IMR-90 (cell line): ENCODE measurements at regions not wholly inside any gene's neighbourhood (a gene's known extent, or its start where the extent isn't known, plus 50 kb on each side); places are given as distances from the start of the nearest gene placed in this dataset.

Experiments used
- ATAC-seq: fragments of 200-7000 bp; cut with Tn5 transposase; 2 replicates; pipeline ENCODE4 v1.9.1; 2020; ENCODE audit warnings: low read depth, mild to moderate bottlenecking, moderate library complexity
- BruUV-seq: library from RNA; stranded (reverse); fragments of 400-500 nt; replicated peaks from 2 replicates; lab custom pipeline; 2021; lab: Mats Ljungman, UMichigan
- CTCF ChIA-PET: fragments of 300-600 bp; formaldehyde crosslinking; extraction: SDS; loops from one replicate; lab custom pipeline; 2021; ENCODE audit warnings: antibody characterized with exemption; lab: Yijun Ruan, JAX
- POLR2A ChIA-PET: fragments of 300-600 bp; sonication (Branson Sonifier 250); formaldehyde crosslinking; loops from one replicate; lab custom pipeline; 2022; ENCODE audit warnings: antibody characterized with exemption; ENCODE audit not compliant: unreplicated experiment; lab: Charles Lee
- DNase-seq: peaks from one replicate; pipeline ENCODE4 v3.0.0; 2013
- H2AFZ ChIP-seq: replicated peaks from 2 replicates; pipeline ENCODE3; 2013; ENCODE audit warnings: low read length, mild to moderate bottlenecking; ENCODE audit not compliant: poor library complexity
- H2AK5ac ChIP-seq: 2 replicates; pipeline ENCODE4 v1.6.1; 2013; ENCODE audit warnings: low read depth, low read length, inconsistent platforms
- H2AK9ac ChIP-seq: replicated peaks from 2 replicates; pipeline ENCODE3; 2013; ENCODE audit warnings: mild to moderate bottlenecking, low read depth, low read length, moderate library complexity; ENCODE audit not compliant: poor library complexity
- H2BK120ac ChIP-seq: 2 replicates; pipeline ENCODE4 v1.6.1; 2013; ENCODE audit warnings: low read depth, low read length, inconsistent platforms
- H2BK15ac ChIP-seq: 3 replicates; pipeline ENCODE4 v1.6.1; 2013; ENCODE audit warnings: low read depth, low read length, inconsistent platforms
- H2BK20ac ChIP-seq: 2 replicates; pipeline ENCODE4 v1.6.1; 2013; ENCODE audit warnings: low read depth, mild to moderate bottlenecking, inconsistent platforms, low read length, moderate library complexity
- H2BK5ac ChIP-seq: 2 replicates; pipeline ENCODE4 v1.6.1; 2013; ENCODE audit warnings: mild to moderate bottlenecking, low read depth, low read length, inconsistent platforms; ENCODE audit not compliant: poor library complexity, severe bottlenecking
- H3K14ac ChIP-seq: replicated peaks from 2 replicates; pipeline ENCODE4 v1.6.1; 2013; ENCODE audit warnings: low read depth, low read length, inconsistent platforms
- H3K18ac ChIP-seq: 2 replicates; pipeline ENCODE4 v1.6.1; 2013; ENCODE audit warnings: low read depth, low read length, control low read depth
- H3K23ac ChIP-seq: 2 replicates; pipeline ENCODE4 v1.6.1; 2013; ENCODE audit warnings: low read depth, low read length, inconsistent platforms
- H3K27ac ChIP-seq: 2 replicates; pipeline ENCODE4 v1.5.1; 2013; ENCODE audit warnings: mild to moderate bottlenecking, control low read depth, low read length; ENCODE audit not compliant: insufficient read depth
- H3K27me3 ChIP-seq: 2 replicates; pipeline ENCODE4 v1.6.1; 2013; ENCODE audit warnings: low read length; ENCODE audit not compliant: control insufficient read depth, insufficient read depth
- H3K36me3 ChIP-seq: 2 replicates; pipeline ENCODE4 v1.6.1; 2013; ENCODE audit warnings: low read length, mixed read lengths; ENCODE audit not compliant: control insufficient read depth, insufficient read depth
- H3K4ac ChIP-seq: 2 replicates; pipeline ENCODE4 v1.6.1; 2013; ENCODE audit warnings: low read depth, low read length, inconsistent platforms
- H3K4me1 ChIP-seq: 2 replicates; pipeline ENCODE4 v1.6.1; 2013; ENCODE audit warnings: low read length, mixed read lengths; ENCODE audit not compliant: control insufficient read depth, insufficient read depth
- H3K4me2 ChIP-seq: 2 replicates; pipeline ENCODE4 v1.6.1; 2013; ENCODE audit warnings: low read depth, mild to moderate bottlenecking, control low read depth, low read length, moderate library complexity
- H3K4me3 ChIP-seq: 2 replicates; pipeline ENCODE4 v1.5.1; 2013; ENCODE audit warnings: low read depth, mild to moderate bottlenecking, control low read depth, low read length, moderate library complexity; ENCODE audit not compliant: insufficient read depth
- H3K56ac ChIP-seq: 2 replicates; pipeline ENCODE4 v1.6.1; 2013; ENCODE audit warnings: low read length, inconsistent platforms; ENCODE audit not compliant: insufficient read depth; ENCODE audit errors: extremely low read depth
- H3K79me1 ChIP-seq, 2 experiments: 2 replicates each; pipeline ENCODE4 v1.6.1; 2013; ENCODE audit warnings: low read length in 2 of 2, inconsistent platforms in 1 of 2, low read depth in 1 of 2
- H3K9ac ChIP-seq: 2 replicates; pipeline ENCODE4 v1.6.1; 2013; ENCODE audit warnings: low read depth, low read length, control low read depth
- H3K9me1 ChIP-seq: 2 replicates; pipeline ENCODE4 v1.6.1; 2013; ENCODE audit warnings: low read length, inconsistent platforms; ENCODE audit not compliant: insufficient read depth
- H3K9me3 ChIP-seq: 2 replicates; pipeline ENCODE4 v1.6.1; 2013; ENCODE audit warnings: low read length; ENCODE audit not compliant: control insufficient read depth, insufficient read depth
- H4K20me1 ChIP-seq: 2 replicates; pipeline ENCODE4 v1.6.1; 2013; ENCODE audit warnings: low read length, inconsistent platforms; ENCODE audit not compliant: insufficient read depth
- H4K5ac ChIP-seq: 2 replicates; pipeline ENCODE4 v1.6.1; 2013; ENCODE audit warnings: mild to moderate bottlenecking, low read depth, low read length, control low read depth
- H4K8ac ChIP-seq, 2 experiments: 2 replicates each; pipeline ENCODE4 v1.6.1; 2013; ENCODE audit warnings: low read depth in 2 of 2, low read length in 2 of 2, control low read depth in 1 of 2, inconsistent platforms in 1 of 2
- H4K91ac ChIP-seq: 2 replicates; pipeline ENCODE4 v1.6.1; 2013; ENCODE audit warnings: low read depth, low read length, inconsistent platforms; ENCODE audit not compliant: insufficient read depth
- BHLHE40 ChIP-seq: fragments of 150-350 bp; IDR thresholded peaks from 2 replicates; pipeline ENCODE4 v1.6.1; 2016; ENCODE audit warnings: mild to moderate bottlenecking, low read depth, low read length
- CEBPB ChIP-seq: IDR thresholded peaks from 2 replicates; pipeline ENCODE4 v1.6.1; 2012; ENCODE audit warnings: low read depth, low read length, improper control_type of control experiment
- CHD1 ChIP-seq: IDR thresholded peaks from 2 replicates; pipeline ENCODE4 v1.6.1; 2012; ENCODE audit warnings: low read depth, low read length, improper control_type of control experiment
- FOS ChIP-seq: fragments of 150-350 bp; IDR thresholded peaks from 2 replicates; pipeline ENCODE4 v1.6.1; 2016; ENCODE audit warnings: low read depth, low read length
- MAFK ChIP-seq: IDR thresholded peaks from 2 replicates; pipeline ENCODE4 v1.6.1; 2012; ENCODE audit warnings: low read depth, low read length, improper control_type of control experiment
- MAZ ChIP-seq: IDR thresholded peaks from 2 replicates; pipeline ENCODE4 v1.6.1; 2012; ENCODE audit warnings: low read depth, mild to moderate bottlenecking, low read length, improper control_type of control experiment, moderate library complexity, borderline replicate concordance
- MXI1 ChIP-seq: IDR thresholded peaks from 2 replicates; pipeline ENCODE4 v1.6.1; 2012; ENCODE audit warnings: low read depth, mild to moderate bottlenecking, low read length, moderate library complexity, borderline replicate concordance
- NFE2L2 ChIP-seq: fragments of 150-350 bp; IDR thresholded peaks from 2 replicates; pipeline ENCODE4 v1.6.1; 2016; ENCODE audit warnings: low read depth, mild to moderate bottlenecking, low read length
- POLR2A ChIP-seq: IDR thresholded peaks from 2 replicates; pipeline ENCODE4 v1.6.1; 2012; ENCODE audit warnings: mild to moderate bottlenecking, low read depth, low read length
- RAD21 ChIP-seq: IDR thresholded peaks from 2 replicates; pipeline ENCODE4 v1.6.1; 2012; ENCODE audit warnings: low read length, improper control_type of control experiment
- RCOR1 ChIP-seq: IDR thresholded peaks from 2 replicates; pipeline ENCODE4 v1.6.1; 2012; ENCODE audit warnings: mild to moderate bottlenecking, low read length, improper control_type of control experiment; ENCODE audit not compliant: insufficient replicate concordance
- RFX5 ChIP-seq: IDR thresholded peaks from 2 replicates; pipeline ENCODE4 v1.8.0; 2012; ENCODE audit warnings: low read depth, mild to moderate bottlenecking, low read length, moderate library complexity
- SMC3 ChIP-seq: fragments of 150-350 bp; IDR thresholded peaks from 2 replicates; pipeline ENCODE4 v1.6.1; 2016; ENCODE audit warnings: low read depth, mild to moderate bottlenecking, antibody characterized with exemption, low read length, moderate library complexity
- WGBS, 2 experiments: methylation state at CpG; one replicate each; pipeline versions ENCODE4 v1.1.5 to v1.1.7; 2013; ENCODE audit warnings: missing lambda C conversion rate in 2 of 2; ENCODE audit not compliant: insufficient read length in 1 of 2; ENCODE audit errors: extremely low coverage in 2 of 2; 5-methylcytosine and 5-hydroxymethylcytosine counted together
- dilution Hi-C: fragments of 300-500 bp; cut with HindIII; formaldehyde crosslinking; loops from one replicate; pipeline ENCODE4 v1.14.3; 2018; ENCODE audit warnings: low sequenced_read_pairs; ENCODE audit not compliant: unreplicated experiment
- in situ Hi-C: fragments of 300-500 bp; cut with MboI; formaldehyde crosslinking; loops from 3 replicates; pipeline ENCODE4 v1.14.3; 2019; ENCODE audit warnings: low sequenced_read_pairs, inconsistent platforms, mixed read lengths
- intact Hi-C: fragments of 100-400 bp; cut with micrococcal nuclease; formaldehyde crosslinking; loops from 2 replicates; pipeline ENCODE4 v1.10.0; 2022
- TF ChIP-seq, protein P1 (sequence below): conservative IDR thresholded peaks from 2 replicates; pipeline ENCODE4 v1.5.1; 2012; ENCODE audit warnings: mild to moderate bottlenecking, low read depth, low read length, improper control_type of control experiment
- TF ChIP-seq, protein P2 (sequence below): fragments of 150-350 bp; IDR thresholded peaks from 2 replicates; pipeline ENCODE4 v1.6.1; 2017; ENCODE audit warnings: mild to moderate bottlenecking, antibody characterized with exemption, low read length, low read depth
- TF ChIP-seq, protein P3 (sequence below): fragments of 150-350 bp; IDR thresholded peaks from 2 replicates; pipeline ENCODE4 v1.6.1; 2016; ENCODE audit warnings: low read depth, mild to moderate bottlenecking, low read length, moderate library complexity, borderline replicate concordance

DNA sequence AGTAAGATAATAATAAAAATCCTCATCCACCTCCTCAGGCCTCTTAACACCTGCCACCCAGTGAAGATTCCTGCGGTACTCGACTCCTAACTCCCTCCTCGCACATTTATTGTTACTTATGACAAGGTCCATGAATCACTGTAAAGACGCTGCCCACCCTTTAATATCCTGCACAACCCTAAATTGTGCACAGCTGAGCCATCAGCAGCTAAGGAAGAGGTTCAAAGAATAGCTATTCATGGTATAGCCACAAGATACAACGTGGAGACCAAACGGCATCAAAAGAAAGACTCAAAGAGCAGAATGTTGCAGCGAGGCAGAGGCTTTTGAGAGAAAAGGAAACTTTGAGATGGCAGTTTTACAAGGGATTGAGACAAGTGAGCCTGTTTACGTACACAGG lies 266.3 kb downstream of the SATB2 start:
- H2BK20ac ChIP-seq: no peak overlapping the region
- no peaks in the 10 kb centered on the region for H3K4me1 ChIP-seq
- H2AK5ac ChIP-seq: no peak overlapping the region
- H3K4me2 ChIP-seq: no peak overlapping the region; the same call in 1 of the 2 replicates
- no peak overlapping the region for H2BK120ac ChIP-seq
- no peak for DNase-seq
- H2AK9ac ChIP-seq: no peak overlapping the region
- no peaks in the 10 kb centered on the region for H4K20me1 ChIP-seq
- no peak overlapping the region for H2BK5ac ChIP-seq
- H3K56ac ChIP-seq: no peak overlapping the region
- in situ Hi-C loops: no loop called here
- WGBS, 2 experiments: 39% methylated on average over 2 of the region's 8 CpGs; no CpG with 5 or more reads in 1 of the 2 experiments
- no peak overlapping the region for H3K14ac ChIP-seq
- H3K18ac ChIP-seq: no peak overlapping the region
- no peak for ATAC-seq
- H3K9me1 ChIP-seq: no peaks in the 10 kb centered on the region
- H2AFZ ChIP-seq: no peak overlapping the region
- H4K5ac ChIP-seq: no peak overlapping the region
- H3K36me3 ChIP-seq: no peaks in the 10 kb centered on the region
- H3K23ac ChIP-seq: no peak overlapping the region
- H3K27ac ChIP-seq: no peak overlapping the region
- H3K9ac ChIP-seq: no peak overlapping the region
- ChIA-PET CTCF (no interaction called here), POLR2A (no interaction called here)
- H3K27me3 ChIP-seq: no peaks in the 10 kb centered on the region
- no peak overlapping the region for H3K4ac ChIP-seq
- no peaks in the 10 kb centered on the region for H3K79me1 ChIP-seq
- dilution Hi-C loops: no loop called here
- no peak overlapping the region for H4K91ac ChIP-seq
- H2BK15ac ChIP-seq: no peak overlapping the region
- no peak for TF ChIP-seq BHLHE40
- no peak for TF ChIP-seq CEBPB
- no peak for TF ChIP-seq FOS
- TF ChIP-seq, protein P1, sequence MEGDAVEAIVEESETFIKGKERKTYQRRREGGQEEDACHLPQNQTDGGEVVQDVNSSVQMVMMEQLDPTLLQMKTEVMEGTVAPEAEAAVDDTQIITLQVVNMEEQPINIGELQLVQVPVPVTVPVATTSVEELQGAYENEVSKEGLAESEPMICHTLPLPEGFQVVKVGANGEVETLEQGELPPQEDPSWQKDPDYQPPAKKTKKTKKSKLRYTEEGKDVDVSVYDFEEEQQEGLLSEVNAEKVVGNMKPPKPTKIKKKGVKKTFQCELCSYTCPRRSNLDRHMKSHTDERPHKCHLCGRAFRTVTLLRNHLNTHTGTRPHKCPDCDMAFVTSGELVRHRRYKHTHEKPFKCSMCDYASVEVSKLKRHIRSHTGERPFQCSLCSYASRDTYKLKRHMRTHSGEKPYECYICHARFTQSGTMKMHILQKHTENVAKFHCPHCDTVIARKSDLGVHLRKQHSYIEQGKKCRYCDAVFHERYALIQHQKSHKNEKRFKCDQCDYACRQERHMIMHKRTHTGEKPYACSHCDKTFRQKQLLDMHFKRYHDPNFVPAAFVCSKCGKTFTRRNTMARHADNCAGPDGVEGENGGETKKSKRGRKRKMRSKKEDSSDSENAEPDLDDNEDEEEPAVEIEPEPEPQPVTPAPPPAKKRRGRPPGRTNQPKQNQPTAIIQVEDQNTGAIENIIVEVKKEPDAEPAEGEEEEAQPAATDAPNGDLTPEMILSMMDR: no peak
- TF ChIP-seq MXI1: no peak
- TF ChIP-seq CHD1: no peak
- TF ChIP-seq NFE2L2: no peak
- TF ChIP-seq, protein P2, sequence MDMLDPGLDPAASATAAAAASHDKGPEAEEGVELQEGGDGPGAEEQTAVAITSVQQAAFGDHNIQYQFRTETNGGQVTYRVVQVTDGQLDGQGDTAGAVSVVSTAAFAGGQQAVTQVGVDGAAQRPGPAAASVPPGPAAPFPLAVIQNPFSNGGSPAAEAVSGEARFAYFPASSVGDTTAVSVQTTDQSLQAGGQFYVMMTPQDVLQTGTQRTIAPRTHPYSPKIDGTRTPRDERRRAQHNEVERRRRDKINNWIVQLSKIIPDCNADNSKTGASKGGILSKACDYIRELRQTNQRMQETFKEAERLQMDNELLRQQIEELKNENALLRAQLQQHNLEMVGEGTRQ: no peak
- no peak for TF ChIP-seq RFX5
- no peak for TF ChIP-seq MAFK
- TF ChIP-seq POLR2A: no peak
- TF ChIP-seq MAZ: no peak
- TF ChIP-seq RAD21: no peak
- no peak for TF ChIP-seq RCOR1
- TF ChIP-seq, protein P3, sequence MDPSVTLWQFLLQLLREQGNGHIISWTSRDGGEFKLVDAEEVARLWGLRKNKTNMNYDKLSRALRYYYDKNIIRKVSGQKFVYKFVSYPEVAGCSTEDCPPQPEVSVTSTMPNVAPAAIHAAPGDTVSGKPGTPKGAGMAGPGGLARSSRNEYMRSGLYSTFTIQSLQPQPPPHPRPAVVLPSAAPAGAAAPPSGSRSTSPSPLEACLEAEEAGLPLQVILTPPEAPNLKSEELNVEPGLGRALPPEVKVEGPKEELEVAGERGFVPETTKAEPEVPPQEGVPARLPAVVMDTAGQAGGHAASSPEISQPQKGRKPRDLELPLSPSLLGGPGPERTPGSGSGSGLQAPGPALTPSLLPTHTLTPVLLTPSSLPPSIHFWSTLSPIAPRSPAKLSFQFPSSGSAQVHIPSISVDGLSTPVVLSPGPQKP: no peak
- no peak for TF ChIP-seq SMC3
- intact Hi-C loops: no loop called here
- H4K8ac ChIP-seq: no peak overlapping the region
- no TSS peak for BruUV-seq
- H3K9me3 ChIP-seq: no peaks in the 10 kb centered on the region
- no peak overlapping the region for H3K4me3 ChIP-seq
